Activated naive CD4-positive, alpha-beta T cell treated with anti-CD3 and anti-CD28 coated beads for 36 hours (primary cell): ENCODE measurements at regions not wholly inside any gene's neighbourhood (a gene's known extent, or its start where the extent isn't known, plus 50 kb on each side); places are given as distances from the start of the nearest gene placed in this dataset.
"Not testable (repeated sequence)": the region's sequence is repeated elsewhere in the genome, so short reads cannot be mapped to it uniquely, and the experiment has no call there.

Source experiments
- CTCF ChIA-PET: fragments of 350-600 bp; sonication (Branson Sonifier 250); formaldehyde crosslinking; loops from one replicate; lab custom pipeline; 2021; ENCODE audit warnings: antibody characterized with exemption; lab: Charles Lee
- DNase-seq: peaks from one replicate; pipeline ENCODE4 v3.0.0-alpha.2; 2020
- H3K27ac Mint-ChIP-seq: one replicate; pipeline ENCODE4 v1.8.0; 2021; ENCODE audit warnings: mild to moderate bottlenecking, mixed read lengths
- H3K27me3 Mint-ChIP-seq: one replicate; pipeline ENCODE4 v1.8.0; 2021; ENCODE audit warnings: low read depth, mixed read lengths
- H3K36me3 Mint-ChIP-seq: one replicate; pipeline ENCODE4 v1.8.0; 2021; ENCODE audit warnings: low read depth, mixed read lengths
- H3K4me1 Mint-ChIP-seq: one replicate; pipeline ENCODE4 v1.8.0; 2021; ENCODE audit warnings: low read depth, mixed read lengths
- H3K4me3 Mint-ChIP-seq: one replicate; pipeline ENCODE4 v1.8.0; 2021; ENCODE audit warnings: mild to moderate bottlenecking, moderate library complexity, mixed read lengths
- H3K9me3 Mint-ChIP-seq: one replicate; pipeline ENCODE4 v1.8.0; 2021; ENCODE audit warnings: mixed read lengths
- intact Hi-C: fragments of 100-400 bp; cut with micrococcal nuclease; formaldehyde crosslinking; loops from one replicate; pipeline ENCODE4 v1.15.1; 2023

- Mint-ChIP-seq H3K27me3 (peaks cover 32% of the 10 kb centered on the region), H3K4me3 (no peak overlapping the region), H3K4me1 (peaks cover 4% of the 10 kb centered on the region), H3K27ac (no peak overlapping the region), H3K36me3 (no peaks in the 10 kb centered on the region), H3K9me3 (no peaks in the 10 kb centered on the region)
- intact Hi-C loops: loop anchor here (1.0 to 2.0 kb wide), 3 partner anchors 70 to 400 kb away; no protein-coding TSS in a partner anchor
- no peak for DNase-seq
- CTCF ChIA-PET: interaction anchor here (0.7 to 8.5 kb wide), 10 partner anchors 10 to 114 kb away, joined by 3 to 102 read pairs (median 4); partner anchors contain the start of gene CHRNB4
These were observed 67.8 kb upstream of the CHRNB4 start for GRCh38 chr15:78708713-78709260.

DNA sequence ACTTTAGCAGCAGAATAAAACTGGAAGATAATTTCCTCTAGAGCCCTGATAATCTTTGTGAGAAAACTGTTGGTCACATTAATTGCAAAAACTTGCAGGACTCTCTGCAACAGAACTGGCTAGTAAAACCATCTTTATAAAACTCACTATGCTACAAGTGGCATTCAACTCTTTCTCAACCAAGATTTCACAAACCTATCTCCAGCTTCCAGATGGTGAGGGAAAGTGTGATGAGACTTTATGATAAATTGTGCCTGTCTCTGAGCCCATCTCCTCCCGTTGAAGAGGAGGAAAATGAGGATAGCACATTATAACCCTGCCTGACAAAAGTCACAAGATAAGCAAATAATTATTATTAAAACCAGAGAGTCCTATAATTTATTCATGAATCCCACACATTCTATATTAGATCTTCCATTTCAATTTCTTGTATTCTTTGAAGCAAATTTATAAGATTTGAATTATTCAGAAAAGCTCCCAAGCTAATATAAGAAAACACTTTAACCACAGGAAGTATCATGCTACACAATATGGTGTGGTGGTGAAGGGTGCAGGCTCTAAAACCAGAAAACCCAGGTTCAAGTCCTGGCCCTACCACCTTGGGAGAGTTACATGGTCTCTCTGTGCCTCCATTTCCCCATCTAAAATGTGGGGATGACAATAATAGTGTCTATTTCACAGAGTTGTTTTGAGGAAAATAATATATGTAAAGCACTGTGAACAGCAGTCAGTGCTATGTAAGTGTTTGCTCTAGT, 65.6 kb upstream of the CHRNB4 start:
- H3K27me3 Mint-ChIP-seq: peaks cover 32% of the 10 kb centered on the region
- intact Hi-C loops, H3K36me3 Mint-ChIP-seq, H3K4me3 Mint-ChIP-seq, H3K9me3 Mint-ChIP-seq, H3K4me1 Mint-ChIP-seq, H3K27ac Mint-ChIP-seq, DNase-seq: not testable (repeated sequence)
- CTCF ChIA-PET: interaction anchor here (8.5 kb wide), 1 partner anchor 68 kb away, joined by 102 read pairs; the partner anchor contains the start of gene CHRNB4

DNA sequence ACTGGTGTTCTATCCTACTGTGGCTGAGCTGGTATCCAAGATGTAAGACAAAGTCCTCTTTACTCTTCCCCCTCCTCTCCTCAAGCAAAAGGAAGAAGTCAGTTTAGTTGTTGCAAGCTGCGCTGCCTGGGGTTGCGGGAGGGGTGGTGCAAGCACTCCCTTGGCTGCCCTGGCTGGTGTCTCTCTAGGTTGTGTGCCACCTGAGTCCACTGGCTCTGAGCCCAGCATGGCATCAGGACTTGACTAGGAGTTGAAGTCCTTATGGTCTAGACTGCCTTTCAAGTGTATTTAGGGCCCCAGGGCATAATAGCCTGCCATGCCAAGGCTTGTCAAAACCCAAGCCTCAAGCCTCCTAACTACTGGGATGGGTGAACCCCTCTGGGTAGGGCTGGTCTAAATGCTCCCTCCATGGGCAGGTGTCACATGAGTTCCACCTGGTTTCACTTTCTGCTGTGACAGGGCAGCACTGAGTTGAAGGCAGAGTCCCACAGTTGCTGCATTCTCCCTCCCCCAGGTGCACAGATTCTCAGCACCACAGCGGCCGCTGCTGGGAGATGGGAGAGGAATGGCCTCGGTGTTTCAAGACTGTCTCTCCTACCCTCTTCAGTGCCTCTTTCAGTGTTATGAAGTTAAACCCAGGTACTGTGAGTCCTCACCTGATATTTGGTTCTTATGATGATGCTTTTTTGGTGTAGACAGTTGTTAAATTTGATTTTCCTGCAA, 62.5 kb upstream of the CHRNB4 start:
- H3K4me1 Mint-ChIP-seq, H3K27ac Mint-ChIP-seq, DNase-seq, H3K36me3 Mint-ChIP-seq, intact Hi-C loops, H3K4me3 Mint-ChIP-seq, H3K9me3 Mint-ChIP-seq: not testable (repeated sequence)
- peaks cover 21% of the 10 kb centered on the region for H3K27me3 Mint-ChIP-seq
- CTCF ChIA-PET: interaction anchor here (1.2 kb wide), 1 partner anchor 65 kb away, joined by 4 read pairs; no protein-coding TSS in a partner anchor

GRCh38 chr15:78702609-78703333, 61.8 kb upstream of the CHRNB4 start:
- no peaks in the 10 kb centered on the region for H3K36me3 Mint-ChIP-seq
- no peaks in the 10 kb centered on the region for H3K9me3 Mint-ChIP-seq
- peaks cover 16% of the 10 kb centered on the region for H3K27me3 Mint-ChIP-seq
- CTCF ChIA-PET: interaction anchor here (1.2 kb wide), 1 partner anchor 64 kb away, joined by 4 read pairs; no protein-coding TSS in a partner anchor
- intact Hi-C loops: no loop called here
- H3K4me3 Mint-ChIP-seq: no peak overlapping the region
- no peaks in the 10 kb centered on the region for H3K4me1 Mint-ChIP-seq
- no peak overlapping the region for H3K27ac Mint-ChIP-seq
- no peak for DNase-seq

DNA sequence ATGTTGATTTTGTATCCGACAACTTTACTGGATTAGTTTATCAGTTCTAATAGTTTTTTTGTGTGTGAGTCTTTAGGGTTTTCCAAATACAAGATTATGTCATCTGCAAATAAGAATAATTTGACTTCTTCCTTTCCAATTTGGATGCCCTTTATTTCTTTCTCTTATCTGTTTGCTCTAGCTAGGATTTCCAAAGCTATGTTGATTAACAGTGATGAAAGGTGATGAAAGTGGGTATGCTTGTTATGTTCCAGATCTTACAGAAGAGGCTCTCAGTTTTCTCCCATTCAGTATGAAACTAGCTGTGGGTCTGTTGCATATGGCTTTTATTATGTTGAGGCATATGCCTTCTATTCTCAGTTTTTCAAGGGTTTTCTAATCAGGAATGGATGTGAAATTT, 56.4 kb upstream of the CHRNB4 start:
- CTCF ChIA-PET: no interaction called here

GRCh38 chr15:78696436-78696835, 55.4 kb upstream of the CHRNB4 start:
- intact Hi-C loops: no loop called here
- DNase-seq: no peak
- Mint-ChIP-seq H3K4me1 (no peaks in the 10 kb centered on the region), H3K4me3 (no peak overlapping the region), H3K36me3 (no peaks in the 10 kb centered on the region), H3K27ac (no peak overlapping the region), H3K9me3 (no peaks in the 10 kb centered on the region), H3K27me3 (peaks cover 2% of the 10 kb centered on the region)
- CTCF ChIA-PET: interaction anchor here (0.6 kb wide), 1 partner anchor 40 kb away, joined by 3 read pairs; no protein-coding TSS in a partner anchor

More for the DNA sequence above, 56.4 kb upstream of the CHRNB4 start:
- Mint-ChIP-seq H3K27ac (no peak overlapping the region), H3K9me3 (no peaks in the 10 kb centered on the region), H3K27me3 (peaks cover 2% of the 10 kb centered on the region), H3K36me3 (no peaks in the 10 kb centered on the region), H3K4me3 (no peak overlapping the region), H3K4me1 (no peaks in the 10 kb centered on the region)
- intact Hi-C loops: no loop called here
- no peak for DNase-seq

GRCh38 chr15:78695854-78696253, 54.8 kb upstream of the CHRNB4 start:
- no peaks in the 10 kb centered on the region for H3K9me3 Mint-ChIP-seq
- H3K27me3 Mint-ChIP-seq: peaks cover under 1% of the 10 kb centered on the region
- CTCF ChIA-PET: interaction anchor here (0.5 to 1.3 kb wide), 3 partner anchors 39 to 150 kb away, joined by 3 to 4 read pairs (median 3); no protein-coding TSS in a partner anchor
- no peaks in the 10 kb centered on the region for H3K4me1 Mint-ChIP-seq
- H3K36me3 Mint-ChIP-seq: no peaks in the 10 kb centered on the region
- H3K27ac Mint-ChIP-seq: no peak overlapping the region
- no peak for DNase-seq
- H3K4me3 Mint-ChIP-seq: no peak overlapping the region
- intact Hi-C loops: no loop called here

GRCh38 chr15:78695046-78695671, 54.1 kb upstream of the CHRNB4 start:
- CTCF ChIA-PET: interaction anchor here (0.5 to 1.8 kb wide), 3 partner anchors 15 to 149 kb away, joined by 3 to 4 read pairs (median 4); no protein-coding TSS in a partner anchor
- no peaks in the 10 kb centered on the region for H3K9me3 Mint-ChIP-seq
- intact Hi-C loops: no loop called here
- H3K4me3 Mint-ChIP-seq: no peak overlapping the region
- no peak for DNase-seq
- H3K4me1 Mint-ChIP-seq: no peaks in the 10 kb centered on the region
- H3K27ac Mint-ChIP-seq: no peak overlapping the region
- no peaks in the 10 kb centered on the region for H3K36me3 Mint-ChIP-seq
- H3K27me3 Mint-ChIP-seq: no peaks in the 10 kb centered on the region

DNA sequence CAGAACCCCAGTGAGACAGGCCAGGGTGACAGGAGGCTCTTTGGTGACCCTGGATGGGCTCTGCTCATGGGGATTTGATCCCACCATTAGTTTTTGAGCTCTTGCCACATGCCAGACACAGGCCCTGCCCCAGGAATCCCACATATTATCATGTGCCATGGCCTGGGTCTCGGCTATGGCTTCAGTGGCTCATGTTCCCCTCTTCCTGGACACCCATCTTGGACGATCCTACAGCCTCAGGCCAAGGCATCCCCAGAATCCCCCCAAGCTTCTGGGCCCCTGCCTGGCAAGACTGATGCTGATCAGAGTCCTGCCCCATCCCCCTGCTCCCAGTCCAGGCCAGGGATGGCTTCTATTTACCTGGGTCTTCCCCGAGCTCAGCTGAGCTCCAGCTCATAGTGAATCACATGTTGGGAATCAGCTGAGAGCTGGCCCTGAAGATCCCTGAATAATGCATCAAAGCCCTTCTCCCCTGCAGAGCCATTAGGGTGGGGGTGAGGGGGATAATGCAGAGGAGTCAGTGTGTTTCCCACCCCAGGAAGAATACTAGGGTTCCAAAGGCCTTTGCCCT, 50.9 kb upstream of the CHRNB4 start:
- CTCF ChIA-PET: no interaction called here
- Mint-ChIP-seq H3K36me3 (no peaks in the 10 kb centered on the region), H3K27ac (no peak overlapping the region), H3K4me3 (no peak overlapping the region), H3K4me1 (no peaks in the 10 kb centered on the region), H3K9me3 (no peaks in the 10 kb centered on the region), H3K27me3 (no peaks in the 10 kb centered on the region)
- DNase-seq: no peak
- intact Hi-C loops: no loop called here

GRCh38 chr15:78691167-78691850, 50.3 kb upstream of the CHRNB4 start:
- intact Hi-C loops: no loop called here
- H3K4me3 Mint-ChIP-seq: no peak overlapping the region
- no peaks in the 10 kb centered on the region for H3K36me3 Mint-ChIP-seq

More at GRCh38 chr15:78691167-78691850, 50.3 kb upstream of the CHRNB4 start:
- DNase-seq: no peak
- H3K27me3 Mint-ChIP-seq: no peaks in the 10 kb centered on the region
- H3K27ac Mint-ChIP-seq: no peak overlapping the region
- CTCF ChIA-PET: interaction anchor here (1.0 kb wide), 1 partner anchor 52 kb away, joined by 3 read pairs; no protein-coding TSS in a partner anchor
- no peaks in the 10 kb centered on the region for H3K4me1 Mint-ChIP-seq
- no peaks in the 10 kb centered on the region for H3K9me3 Mint-ChIP-seq
